ENCODE measurements at regions not wholly inside any gene's neighbourhood (a gene's known extent, or its start where the extent isn't known, plus 50 kb on each side); places are given as distances from the start of the nearest gene placed in this dataset.
"Not testable (repeated sequence)": the region's sequence is repeated elsewhere in the genome, so short reads cannot be mapped to it uniquely, and the experiment has no call there.

DNA sequence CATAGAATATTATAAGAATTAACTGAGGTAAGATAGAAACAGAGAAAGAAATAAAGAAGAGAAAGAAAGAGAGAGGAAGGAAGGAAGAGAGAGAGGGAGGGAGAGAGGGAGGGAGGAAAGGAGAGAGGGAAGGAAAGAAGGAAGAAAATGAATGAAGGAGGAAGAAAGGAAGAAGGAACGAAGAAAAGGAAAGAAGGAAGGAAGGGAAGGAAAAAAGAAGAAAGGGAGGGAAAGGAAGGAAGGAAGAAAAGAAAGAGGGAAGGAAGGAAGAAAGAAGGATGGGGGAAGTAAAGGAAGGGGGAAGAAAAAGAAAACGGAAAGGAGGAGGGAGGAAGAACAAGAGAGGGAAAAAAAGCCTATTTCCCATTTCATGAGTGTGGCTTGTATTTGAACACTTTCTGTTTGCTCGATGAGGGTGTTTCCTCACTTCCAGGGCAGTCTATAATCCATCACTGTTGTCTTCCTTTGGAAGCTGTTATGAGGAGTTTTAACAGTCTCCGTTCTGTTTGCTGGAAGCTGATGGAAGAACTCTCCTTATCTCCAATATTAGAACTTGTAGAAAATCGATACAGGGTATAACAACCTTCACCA is 402.4 kb downstream of the TMEM114 start:
- no peak for DNase-seq

DNA sequence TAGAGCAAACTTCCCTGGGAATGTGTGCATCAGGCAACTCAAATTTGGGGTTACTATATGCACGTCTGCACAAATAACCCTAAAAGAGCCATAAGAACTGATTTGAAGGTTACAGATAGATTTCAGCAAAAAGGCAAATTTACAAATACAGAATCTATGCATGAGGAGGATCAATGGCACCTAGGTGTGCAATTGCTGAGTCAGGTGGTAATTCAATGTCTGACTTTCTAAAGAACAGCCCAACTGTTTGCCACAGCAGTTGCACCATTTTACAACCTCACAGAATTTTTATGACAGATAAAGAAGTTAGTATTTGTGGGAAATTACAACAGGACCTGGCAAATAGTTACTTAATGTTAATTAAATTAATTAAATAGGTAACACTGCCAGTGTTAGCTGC is 405.5 kb downstream of the TMEM114 start:
- no peak for DNase-seq

DNA sequence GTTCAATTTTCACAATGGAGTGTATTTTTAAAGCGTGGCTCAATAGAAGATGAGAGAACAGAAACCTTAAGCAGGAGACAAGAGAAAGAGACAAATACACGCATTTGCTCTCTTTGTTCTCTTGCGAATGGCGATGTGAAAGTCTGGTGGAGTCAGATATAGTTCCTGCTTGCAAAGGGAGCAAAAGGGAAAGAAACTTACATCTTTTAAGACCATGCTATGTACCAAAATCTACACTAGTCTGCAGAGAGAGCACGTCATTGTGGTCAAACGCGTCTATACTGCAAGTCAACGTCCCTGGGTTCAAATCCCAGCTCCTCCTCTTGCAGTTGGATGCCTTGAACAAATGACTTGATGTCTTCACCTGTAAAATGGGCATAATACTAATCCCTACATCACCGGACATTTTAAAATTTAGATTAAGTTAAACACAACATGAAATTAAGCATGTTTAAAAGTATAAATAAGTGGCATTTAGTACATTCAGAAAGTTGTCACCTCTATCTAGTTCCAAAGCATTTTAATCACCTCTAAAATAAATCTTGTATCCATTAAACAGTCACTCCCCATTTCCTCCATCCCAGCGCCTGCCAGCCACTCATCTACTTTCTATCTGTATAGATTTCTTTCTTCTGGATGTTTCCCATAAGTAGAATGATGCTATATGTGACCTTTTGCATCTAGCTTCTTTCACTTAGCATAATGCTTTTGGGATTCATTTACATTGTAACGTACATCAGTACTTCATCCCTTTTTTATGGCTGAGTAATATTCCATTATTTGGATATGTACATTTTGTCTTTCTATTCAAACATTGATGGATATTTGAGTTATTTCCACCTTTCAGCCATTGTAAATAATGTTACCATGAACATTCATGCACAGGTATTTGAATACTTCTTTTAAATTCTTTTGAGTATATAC is 406.9 kb downstream of the TMEM114 start:
- DNase-seq = no peak

- DNase-seq = no peak
These were observed 407.6 kb downstream of the TMEM114 start for GRCh38 chr16:8182761-8183160.

GRCh38 chr16:8179615-8180014 is 410.7 kb downstream of the TMEM114 start:
- DNase-seq = no peak

GRCh38 chr16:8178271-8178670 is 412.0 kb downstream of the TMEM114 start:
- no peak for DNase-seq

- no peak for DNase-seq
These were observed 414.9 kb downstream of the TMEM114 start for GRCh38 chr16:8175411-8175810.

- DNase-seq = peak; percentile 27 to 46
These were observed 417.1 kb downstream of the TMEM114 start for GRCh38 chr16:8173111-8173644.

- no peak for DNase-seq
These were observed 417.8 kb downstream of the TMEM114 start for GRCh38 chr16:8172551-8172950.

DNA sequence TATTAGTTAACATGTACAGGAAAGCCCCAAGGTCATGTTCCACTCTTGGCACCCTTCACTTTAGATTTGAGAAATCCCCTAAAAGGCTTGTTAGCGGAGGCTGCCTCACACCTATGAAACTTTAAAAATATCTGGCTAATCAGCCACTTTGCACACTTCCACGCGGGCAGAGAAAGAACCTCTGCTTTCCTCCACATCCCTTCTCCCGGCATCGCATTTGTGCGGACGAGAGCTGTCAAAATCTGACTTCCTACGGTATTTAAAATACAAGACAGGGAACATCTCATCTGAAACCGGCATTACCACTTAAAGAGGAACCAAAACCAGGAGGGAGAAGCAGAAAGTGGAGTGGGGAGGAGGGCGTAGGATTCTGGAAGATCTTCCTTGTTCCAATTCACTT is 422.3 kb downstream of the TMEM114 start:
- DNase-seq = no peak

GRCh38 chr16:8167436-8167835 is 422.9 kb downstream of the TMEM114 start:
- no peak for DNase-seq

- DNase-seq = no peak
These were observed 432.3 kb downstream of the TMEM114 start for GRCh38 chr16:8158051-8158450.

DNA sequence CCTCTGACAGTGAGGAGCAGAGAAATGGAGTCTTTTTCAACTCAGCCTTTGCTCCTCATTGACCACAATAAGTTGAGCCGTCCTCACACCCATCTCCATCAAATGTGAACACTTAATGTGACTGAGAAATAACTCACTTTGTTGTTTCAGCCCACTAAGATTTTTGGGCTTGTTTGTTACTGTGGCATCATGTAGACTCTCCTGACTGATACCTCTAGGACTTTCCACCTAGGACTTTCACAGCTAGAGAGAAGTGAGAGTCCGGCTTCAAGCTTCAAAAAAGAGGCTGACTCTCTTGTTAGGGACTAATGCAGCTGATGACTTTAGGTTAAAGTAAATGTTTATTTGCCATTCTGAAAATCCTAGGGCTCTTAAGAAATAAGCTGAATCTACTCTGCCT is 435.0 kb downstream of the TMEM114 start:
- no peak for DNase-seq

- DNase-seq = no peak
These were observed 443.9 kb downstream of the TMEM114 start for GRCh38 chr16:8146256-8147012.

- DNase-seq = no peak
These were observed 451.6 kb downstream of the TMEM114 start for GRCh38 chr16:8138666-8139065.

GRCh38 chr16:8137606-8138005 is 452.7 kb downstream of the TMEM114 start:
- DNase-seq = no peak

- no peak for DNase-seq
These were observed 460.1 kb downstream of the TMEM114 start for GRCh38 chr16:8130197-8130596.

GRCh38 chr16:8127070-8127469 is 463.2 kb downstream of the TMEM114 start:
- DNase-seq = no peak

DNA sequence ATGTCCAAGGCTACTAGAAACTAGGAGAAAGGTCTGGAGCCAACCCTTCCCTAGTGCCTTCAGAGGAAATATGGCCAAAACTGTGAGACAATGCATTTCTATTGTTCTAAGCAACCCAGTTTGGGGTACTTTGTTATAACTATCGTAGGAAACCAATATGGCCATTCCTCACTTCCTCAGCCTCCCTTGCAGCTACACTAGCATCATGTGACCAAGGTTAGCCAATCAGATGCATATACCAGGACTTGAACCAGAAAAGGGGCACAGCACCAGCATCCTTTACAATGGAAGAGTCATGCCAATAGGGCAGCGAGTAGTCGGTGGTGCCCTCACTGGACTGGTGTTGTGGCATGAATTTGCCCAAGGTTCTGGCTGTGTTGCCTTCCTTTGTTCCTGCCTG is 464.0 kb downstream of the TMEM114 start:
- DNase-seq = no peak

GRCh38 chr16:8120001-8120400 is 470.3 kb downstream of the TMEM114 start:
- no peak for DNase-seq

DNA sequence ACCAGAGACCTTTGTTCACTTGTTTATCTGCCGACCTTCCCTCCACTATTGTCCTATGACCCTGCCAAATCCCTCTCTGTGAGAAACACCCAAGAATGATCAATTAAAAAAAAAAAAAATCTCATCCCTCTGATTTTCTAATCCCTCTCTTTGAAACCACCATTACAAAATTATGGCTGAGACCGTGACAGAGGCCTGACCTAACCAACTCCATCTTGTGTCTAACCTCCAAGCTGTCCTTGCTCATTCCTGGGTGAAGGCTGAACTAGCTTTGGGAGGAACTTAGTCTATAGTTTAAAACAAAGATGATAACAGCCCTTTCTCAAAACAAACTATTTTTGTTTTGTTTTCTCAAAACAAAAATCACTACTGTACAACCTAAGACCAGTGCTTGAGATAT is 474.5 kb downstream of the TMEM114 start:
- DNase-seq = no peak

DNA sequence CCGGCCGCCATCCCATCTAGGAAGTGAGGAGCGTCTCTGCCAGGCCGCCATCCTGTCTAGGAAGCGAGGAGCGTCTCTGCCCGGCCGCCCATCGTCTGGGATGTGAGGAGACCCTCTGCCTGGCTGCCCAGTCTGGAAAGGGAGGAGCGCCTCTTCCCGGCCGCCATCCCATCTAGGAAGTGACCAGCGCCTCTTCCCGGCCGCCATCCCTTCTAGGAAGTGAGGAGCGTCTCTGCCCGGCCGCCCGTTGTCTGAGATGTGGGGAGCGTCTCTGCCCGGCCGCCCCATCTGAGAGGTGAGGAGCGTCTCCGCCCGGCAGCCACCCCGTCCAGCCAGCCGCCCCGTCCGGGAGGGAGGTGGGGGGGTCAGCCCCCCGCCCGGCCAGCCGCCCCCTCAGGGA is 475.4 kb downstream of the TMEM114 start:
- DNase-seq = not testable (repeated sequence)
